MM.1S (cell line): ENCODE measurements at regions not wholly inside any gene's neighbourhood (a gene's known extent, or its start where the extent isn't known, plus 50 kb on each side); places are given as distances from the start of the nearest gene placed in this dataset.

ENCODE experiments used
- DNase-seq: peaks from one replicate; pipeline ENCODE4 v3.0.0-alpha.2; 2015
- H2AFZ ChIP-seq: fragments of 300-600 bp; sonication (generic); 2 replicates; pipeline ENCODE4 v1.6.0; 2016; ENCODE audit warnings: antibody characterized with exemption, low read length
- H3F3A ChIP-seq: fragments of 300-600 bp; sonication (generic); 2 replicates; pipeline ENCODE4 v1.6.1; 2016; ENCODE audit warnings: mild to moderate bottlenecking, antibody characterized with exemption, low read length, moderate library complexity, mixed read lengths; ENCODE audit not compliant: insufficient read depth
- H3K27ac ChIP-seq: fragments of 300-600 bp; sonication (generic); 2 replicates; pipeline ENCODE4 v1.5.1; 2016; ENCODE audit warnings: mild to moderate bottlenecking, low read length
- H3K27me3 ChIP-seq: fragments of 300-600 bp; sonication (generic); replicated peaks from 2 replicates; pipeline ENCODE4 v1.6.0; 2016; ENCODE audit warnings: low read length; ENCODE audit not compliant: insufficient read depth
- H3K36me3 ChIP-seq: fragments of 300-600 bp; sonication (generic); replicated peaks from 2 replicates; pipeline ENCODE4 v1.6.1; 2016; ENCODE audit warnings: mild to moderate bottlenecking, low read length, mixed read lengths; ENCODE audit not compliant: insufficient read depth
- H3K4me1 ChIP-seq: fragments of 300-600 bp; sonication (generic); 2 replicates; pipeline ENCODE4 v1.6.1; 2016; ENCODE audit warnings: low read length, mixed read lengths
- H3K4me2 ChIP-seq: fragments of 300-600 bp; sonication (generic); 2 replicates; pipeline ENCODE4 v1.6.0; 2016; ENCODE audit warnings: low read depth, low read length
- H3K4me3 ChIP-seq: fragments of 300-600 bp; sonication (generic); 2 replicates; pipeline ENCODE4 v1.5.1; 2016; ENCODE audit warnings: low read length, mixed read lengths
- H3K79me2 ChIP-seq: fragments of 300-600 bp; sonication (generic); 2 replicates; pipeline ENCODE4 v1.6.1; 2016; ENCODE audit warnings: mixed run types, low read length, mixed read lengths
- H3K9ac ChIP-seq: fragments of 300-600 bp; sonication (generic); 2 replicates; pipeline ENCODE4 v1.6.1; 2016; ENCODE audit warnings: low read length, mixed read lengths
- H3K9me2 ChIP-seq: fragments of 300-600 bp; sonication (generic); replicated peaks from 2 replicates; pipeline ENCODE4 v1.6.1; 2016; ENCODE audit warnings: mild to moderate bottlenecking, low read length, mixed read lengths; ENCODE audit not compliant: insufficient read depth
- H3K9me3 ChIP-seq: fragments of 300-600 bp; sonication (generic); replicated peaks from 2 replicates; pipeline ENCODE4 v1.6.1; 2016; ENCODE audit warnings: mild to moderate bottlenecking, low read length, mixed read lengths; ENCODE audit not compliant: insufficient read depth
- H4K20me1 ChIP-seq: fragments of 300-600 bp; sonication (generic); 2 replicates; pipeline ENCODE4 v1.6.1; 2016; ENCODE audit warnings: mild to moderate bottlenecking, low read length, moderate library complexity, mixed read lengths; ENCODE audit not compliant: insufficient read depth
- CTCF ChIP-seq: fragments of 300-600 bp; sonication (generic); IDR thresholded peaks from 2 replicates; pipeline ENCODE4 v1.5.1; 2016; ENCODE audit warnings: antibody characterized with exemption, low read length, mixed read lengths
- EZH2 ChIP-seq: fragments of 300-600 bp; sonication (generic); optimal IDR thresholded peaks from 2 replicates; pipeline ENCODE3; 2017; ENCODE audit warnings: low read depth, mild to moderate bottlenecking, antibody characterized with exemption, low read length, mixed read lengths
- EZH2phosphoT487 ChIP-seq: fragments of 300-600 bp; sonication (generic); IDR thresholded peaks from 2 replicates; pipeline ENCODE4 v1.6.1; 2018; ENCODE audit warnings: antibody characterized with exemption, low read length

GRCh38 chr2:184993746-184994145, 395.4 kb downstream of the ZNF804A start:
- Histone ChIP-seq H3K4me2 (no peak overlapping the region), H3K27me3 (no peaks in the 10 kb centered on the region), H3K4me3 (no peak overlapping the region), H2AFZ (no peak overlapping the region), H4K20me1 (no peaks in the 10 kb centered on the region), H3F3A (no peaks in the 10 kb centered on the region), H3K9me2 (no peaks in the 10 kb centered on the region), H3K9ac (no peak overlapping the region), H3K79me2 (no peaks in the 10 kb centered on the region), H3K4me1 (no peaks in the 10 kb centered on the region), H3K27ac (no peak overlapping the region), H3K9me3 (no peaks in the 10 kb centered on the region), H3K36me3 (no peaks in the 10 kb centered on the region)
- DNase-seq, result no peak
- no peak for TF ChIP-seq EZH2
- TF ChIP-seq EZH2phosphoT487, result no peak
- TF ChIP-seq CTCF, result no peak

- Histone ChIP-seq H3K79me2 (no peaks in the 10 kb centered on the region), H3K4me1 (no peaks in the 10 kb centered on the region), H2AFZ (no peak overlapping the region), H3F3A (no peaks in the 10 kb centered on the region), H4K20me1 (no peaks in the 10 kb centered on the region), H3K4me2 (no peak overlapping the region), H3K36me3 (no peaks in the 10 kb centered on the region), H3K27ac (no peak overlapping the region), H3K9me2 (no peaks in the 10 kb centered on the region), H3K9ac (no peak overlapping the region), H3K9me3 (0 out of 2 replicates have a peak, but pooled peaks cover 5% of the 10 kb centered on the region), H3K27me3 (no peaks in the 10 kb centered on the region), H3K4me3 (no peak overlapping the region)
- TF ChIP-seq EZH2, result no peak
- TF ChIP-seq CTCF, result no peak
- no peak for TF ChIP-seq EZH2phosphoT487
- DNase-seq, result no peak
These were observed 408.2 kb downstream of the ZNF804A start for GRCh38 chr2:185006481-185006880.

- Histone ChIP-seq H3K9me2 (no peaks in the 10 kb centered on the region), H3K4me3 (no peak overlapping the region), H3K79me2 (no peaks in the 10 kb centered on the region), H3K9ac (no peak overlapping the region), H2AFZ (no peak overlapping the region), H4K20me1 (no peaks in the 10 kb centered on the region), H3K4me2 (no peak overlapping the region), H3K9me3 (0 out of 2 replicates have a peak, but pooled peaks cover 5% of the 10 kb centered on the region), H3F3A (no peaks in the 10 kb centered on the region), H3K27me3 (no peaks in the 10 kb centered on the region), H3K27ac (no peak overlapping the region), H3K36me3 (no peaks in the 10 kb centered on the region), H3K4me1 (no peaks in the 10 kb centered on the region)
- TF ChIP-seq EZH2 (no peak), EZH2phosphoT487 (no peak), CTCF (no peak)
- DNase-seq, result no peak
These were observed 414.3 kb downstream of the ZNF804A start for GRCh38 chr2:185012643-185013042.
